ENCODE measurements at regions not wholly inside any gene's neighbourhood (a gene's known extent, or its start where the extent isn't known, plus 50 kb on each side); places are given as distances from the start of the nearest gene placed in this dataset.

- no peak overlapping the region; the same call in 1 of the 2 replicates for H3K27ac Mint-ChIP-seq
- H3K4me1 Mint-ChIP-seq (ENCODE audit: low read depth), result peaks cover 77% of the 10 kb centered on the region
- peaks cover 11% of the 10 kb centered on the region for H3K27me3 Mint-ChIP-seq (ENCODE audit: insufficient read depth)
- H3K4me3 Mint-ChIP-seq, result peak overlapping the region; percentile 95
- no peaks in the 10 kb centered on the region for H3K9me3 Mint-ChIP-seq
- no peak for DNase-seq
- H3K36me3 Mint-ChIP-seq (ENCODE audit: low read depth), result peaks cover 15% of the 10 kb centered on the region; the same call in 1 of the 2 replicates
- TF ChIP-seq, protein P1, sequence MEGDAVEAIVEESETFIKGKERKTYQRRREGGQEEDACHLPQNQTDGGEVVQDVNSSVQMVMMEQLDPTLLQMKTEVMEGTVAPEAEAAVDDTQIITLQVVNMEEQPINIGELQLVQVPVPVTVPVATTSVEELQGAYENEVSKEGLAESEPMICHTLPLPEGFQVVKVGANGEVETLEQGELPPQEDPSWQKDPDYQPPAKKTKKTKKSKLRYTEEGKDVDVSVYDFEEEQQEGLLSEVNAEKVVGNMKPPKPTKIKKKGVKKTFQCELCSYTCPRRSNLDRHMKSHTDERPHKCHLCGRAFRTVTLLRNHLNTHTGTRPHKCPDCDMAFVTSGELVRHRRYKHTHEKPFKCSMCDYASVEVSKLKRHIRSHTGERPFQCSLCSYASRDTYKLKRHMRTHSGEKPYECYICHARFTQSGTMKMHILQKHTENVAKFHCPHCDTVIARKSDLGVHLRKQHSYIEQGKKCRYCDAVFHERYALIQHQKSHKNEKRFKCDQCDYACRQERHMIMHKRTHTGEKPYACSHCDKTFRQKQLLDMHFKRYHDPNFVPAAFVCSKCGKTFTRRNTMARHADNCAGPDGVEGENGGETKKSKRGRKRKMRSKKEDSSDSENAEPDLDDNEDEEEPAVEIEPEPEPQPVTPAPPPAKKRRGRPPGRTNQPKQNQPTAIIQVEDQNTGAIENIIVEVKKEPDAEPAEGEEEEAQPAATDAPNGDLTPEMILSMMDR (IDR thresholded peaks at IDR 0.05), result no peak
Observed at GRCh38 chr3:44001072-44001471, 240.6 kb upstream of the TOPAZ1 start.

DNA sequence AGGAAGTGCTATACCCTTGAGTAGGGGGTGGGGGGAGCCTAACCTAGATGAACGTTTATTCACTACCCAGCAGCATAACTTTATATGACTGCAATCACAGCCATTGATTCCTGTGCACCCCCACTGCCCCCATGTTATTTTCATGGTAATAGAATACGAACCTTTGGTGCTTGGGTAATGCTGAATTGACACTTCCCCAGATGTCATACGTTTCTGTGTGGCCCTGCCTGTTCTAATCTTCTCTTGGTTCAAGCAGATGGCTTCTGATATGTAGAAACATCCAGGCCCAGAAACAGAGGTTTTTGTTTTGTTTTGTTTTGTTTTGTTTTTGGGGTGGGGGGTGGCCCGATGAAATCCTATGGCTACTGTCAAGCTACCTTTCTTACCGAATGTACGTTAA is 237.9 kb upstream of the TOPAZ1 start:
- peaks cover 50% of the 10 kb centered on the region for H3K4me1 Mint-ChIP-seq (ENCODE audit: low read depth)
- peaks cover 15% of the 10 kb centered on the region; the same call in 1 of the 2 replicates for H3K36me3 Mint-ChIP-seq (ENCODE audit: low read depth)
- no peak for DNase-seq
- TF ChIP-seq, protein P1 (IDR thresholded peaks at IDR 0.05), result no peak
- no peak overlapping the region for H3K27ac Mint-ChIP-seq
- peaks cover 4% of the 10 kb centered on the region for H3K27me3 Mint-ChIP-seq (ENCODE audit: insufficient read depth)
- no peaks in the 10 kb centered on the region for H3K9me3 Mint-ChIP-seq
- H3K4me3 Mint-ChIP-seq, result no peak overlapping the region

DNA sequence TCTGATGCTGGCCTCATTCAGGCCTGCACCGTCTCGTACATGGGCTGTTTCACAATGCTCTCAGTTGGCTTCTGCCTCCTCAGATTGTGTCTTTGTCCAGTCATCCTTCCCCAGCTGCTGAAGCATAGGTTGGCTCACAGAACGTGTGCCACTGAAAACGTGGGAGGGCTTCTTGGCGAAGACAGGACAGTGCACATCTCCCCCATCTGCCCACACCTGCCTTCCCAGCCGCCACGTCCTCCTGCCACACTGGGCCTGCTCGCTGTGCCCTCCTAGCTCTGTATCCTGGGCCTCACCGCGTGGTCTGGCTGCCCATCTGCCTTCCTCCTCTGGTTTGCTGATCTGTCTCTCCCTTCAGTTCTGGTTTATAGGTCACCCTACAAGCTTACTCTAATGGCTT is 230.0 kb upstream of the TOPAZ1 start:
- Mint-ChIP-seq H3K27ac (no peak overlapping the region), H3K27me3 (ENCODE audit: insufficient read depth) (peaks cover 3% of the 10 kb centered on the region), H3K36me3 (ENCODE audit: low read depth) (peaks cover 11% of the 10 kb centered on the region), H3K9me3 (no peaks in the 10 kb centered on the region), H3K4me3 (no peak overlapping the region), H3K4me1 (ENCODE audit: low read depth) (peaks cover 12% of the 10 kb centered on the region)
- DNase-seq, result no peak
- TF ChIP-seq, protein P1 (IDR thresholded peaks at IDR 0.05), result no peak

DNA sequence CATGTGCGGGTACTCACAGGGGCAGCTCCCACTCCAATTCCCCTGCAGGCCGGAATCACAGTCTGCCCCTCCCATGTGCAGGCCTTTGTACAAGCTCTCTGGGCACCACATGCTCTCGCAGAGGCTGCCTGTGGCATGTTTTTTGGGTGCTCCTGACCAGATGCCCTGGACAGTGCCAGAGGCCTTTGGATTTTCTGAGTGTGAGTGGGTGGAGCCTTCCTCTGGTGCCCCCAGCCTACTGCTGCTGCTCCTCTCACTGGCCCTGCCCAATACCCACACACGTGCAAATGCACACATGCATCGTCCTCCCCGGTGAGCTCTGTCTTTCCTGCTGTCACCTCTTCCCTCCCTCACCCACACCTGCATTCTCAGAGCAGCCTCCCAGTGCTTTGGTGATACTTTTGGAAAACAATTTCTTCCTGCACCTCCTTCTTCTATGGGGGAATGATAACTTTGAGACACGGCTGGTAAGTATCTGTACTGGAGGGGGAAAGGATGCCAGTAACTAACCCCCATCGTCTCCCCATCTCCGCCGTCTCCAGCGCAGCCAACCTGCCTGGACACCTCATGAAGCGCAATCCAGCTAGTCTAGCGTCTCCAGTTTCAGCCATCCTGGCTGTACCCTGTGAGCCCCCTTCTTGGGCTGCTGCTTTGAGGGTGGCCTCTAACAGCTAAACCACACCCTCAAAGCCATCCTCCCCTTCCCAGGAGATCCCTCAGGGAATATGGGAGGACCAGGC is 229.4 kb upstream of the TOPAZ1 start:
- DNase-seq, result no peak
- Mint-ChIP-seq H3K27ac (no peak overlapping the region), H3K36me3 (ENCODE audit: low read depth) (peaks cover 15% of the 10 kb centered on the region), H3K9me3 (no peaks in the 10 kb centered on the region), H3K4me3 (no peak overlapping the region), H3K27me3 (ENCODE audit: insufficient read depth) (peaks cover 3% of the 10 kb centered on the region), H3K4me1 (ENCODE audit: low read depth) (peaks cover 18% of the 10 kb centered on the region)
- TF ChIP-seq, protein P1 (IDR thresholded peaks at IDR 0.05), result no peak

DNA sequence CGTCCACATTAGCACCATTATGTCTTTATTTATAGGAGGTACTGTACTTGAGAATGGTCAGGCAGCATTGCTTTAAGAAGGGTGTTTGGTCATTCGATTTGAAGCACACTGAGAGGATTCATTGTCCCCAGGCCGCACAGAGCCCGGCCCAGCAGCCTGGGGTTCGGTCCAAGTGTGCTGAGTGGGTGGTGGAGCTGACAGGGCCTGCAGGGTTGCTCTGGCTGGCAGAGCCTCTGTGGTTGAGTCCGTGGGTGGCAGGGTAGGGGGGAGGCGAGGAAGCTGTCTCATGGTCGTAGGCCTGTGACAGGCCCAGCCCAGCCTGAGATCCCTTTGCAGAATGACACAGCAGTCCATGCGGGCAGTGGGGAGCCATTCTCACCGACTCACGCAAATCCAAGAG is 227.7 kb upstream of the TOPAZ1 start:
- peaks cover 1% of the 10 kb centered on the region; the same call in 1 of the 2 replicates for H3K27me3 Mint-ChIP-seq (ENCODE audit: insufficient read depth)

More for the DNA sequence above, 227.7 kb upstream of the TOPAZ1 start:
- H3K4me3 Mint-ChIP-seq, result no peak overlapping the region
- no peak overlapping the region for H3K27ac Mint-ChIP-seq
- peaks cover 19% of the 10 kb centered on the region for H3K4me1 Mint-ChIP-seq (ENCODE audit: low read depth)
- H3K9me3 Mint-ChIP-seq, result no peaks in the 10 kb centered on the region
- H3K36me3 Mint-ChIP-seq (ENCODE audit: low read depth), result peaks cover 20% of the 10 kb centered on the region
- TF ChIP-seq, protein P1 (IDR thresholded peaks at IDR 0.05), result no peak
- DNase-seq, result no peak
